A673 (cell line): ENCODE measurements at regions not wholly inside any gene's neighbourhood (a gene's known extent, or its start where the extent isn't known, plus 50 kb on each side); places are given as distances from the start of the nearest gene placed in this dataset.

Experiments
- CTCF ChIP-seq: fragments of 300-800, 200-600 bp; sonication (generic); conservative IDR thresholded peaks from 2 replicates; pipeline ENCODE4 v1.5.1; 2017; ENCODE audit warnings: low read depth, mild to moderate bottlenecking, antibody characterized with exemption, low read length, moderate library complexity, mixed read lengths
- EZH2 ChIP-seq: fragments of 200-600 bp; sonication (generic); IDR thresholded peaks from 2 replicates; pipeline ENCODE4 v1.6.1; 2017; ENCODE audit warnings: borderline replicate concordance, low read depth, mild to moderate bottlenecking, mixed read lengths, antibody characterized with exemption, low read length; ENCODE audit not compliant: poor library complexity, severe bottlenecking

- TF ChIP-seq CTCF (no peak), EZH2 (no peak)
Observed at GRCh38 chr3:107272885-107273284, 104.4 kb upstream of the CCDC54 start.
